GM18526 (cell line): ENCODE measurements at regions not wholly inside any gene's neighbourhood (a gene's known extent, or its start where the extent isn't known, plus 50 kb on each side); places are given as distances from the start of the nearest gene placed in this dataset.

ENCODE experiments used
- POLR2A ChIP-seq: IDR thresholded peaks from 3 replicates; pipeline ENCODE4 v1.6.1; 2011; ENCODE audit not compliant: insufficient read length; ENCODE audit errors: extremely low read depth

GRCh38 chr1:25137521-25138395, 94.5 kb downstream of the SYF2 start:
- TF ChIP-seq POLR2A: no peak

- TF ChIP-seq POLR2A: no peak
Observed at GRCh38 chr1:25137106-25137505, 95.2 kb downstream of the SYF2 start.

- no peak for TF ChIP-seq POLR2A
Observed at GRCh38 chr1:25135909-25136308, 96.4 kb downstream of the SYF2 start.

GRCh38 chr1:25134801-25135461, 97.4 kb downstream of the SYF2 start:
- no peak for TF ChIP-seq POLR2A

GRCh38 chr1:25134307-25134706, 98.0 kb downstream of the SYF2 start:
- TF ChIP-seq POLR2A: no peak

GRCh38 chr1:25131794-25132193, 100.5 kb downstream of the SYF2 start:
- no peak for TF ChIP-seq POLR2A

GRCh38 chr1:25130895-25131294, 101.4 kb downstream of the SYF2 start:
- TF ChIP-seq POLR2A: no peak

- TF ChIP-seq POLR2A: no peak
Observed at GRCh38 chr1:25129380-25129779, 102.9 kb downstream of the SYF2 start.

- TF ChIP-seq POLR2A: no peak
Observed at GRCh38 chr1:25128121-25128621, 104.1 kb downstream of the SYF2 start.

- no peak for TF ChIP-seq POLR2A
Observed at GRCh38 chr1:25126562-25126961, 105.7 kb downstream of the SYF2 start.

- TF ChIP-seq POLR2A: no peak
Observed at GRCh38 chr1:25123551-25123950, 108.8 kb downstream of the SYF2 start.

GRCh38 chr1:25122747-25123146, 109.6 kb downstream of the SYF2 start:
- no peak for TF ChIP-seq POLR2A

GRCh38 chr1:25120281-25120680, 112.0 kb downstream of the SYF2 start:
- no peak for TF ChIP-seq POLR2A

GRCh38 chr1:25118546-25118945, 113.8 kb downstream of the SYF2 start:
- no peak for TF ChIP-seq POLR2A

GRCh38 chr1:25117233-25117823, 115.0 kb downstream of the SYF2 start:
- TF ChIP-seq POLR2A: no peak

GRCh38 chr1:25116832-25117231, 115.5 kb downstream of the SYF2 start:
- no peak for TF ChIP-seq POLR2A

- no peak for TF ChIP-seq POLR2A
Observed at GRCh38 chr1:25113731-25114130, 118.6 kb downstream of the SYF2 start.

GRCh38 chr1:25113086-25113485, 119.2 kb downstream of the SYF2 start:
- no peak for TF ChIP-seq POLR2A
